ENCODE measurements at regions not wholly inside any gene's neighbourhood (a gene's known extent, or its start where the extent isn't known, plus 50 kb on each side); places are given as distances from the start of the nearest gene placed in this dataset.
"Not testable (repeated sequence)": the region's sequence is repeated elsewhere in the genome, so short reads cannot be mapped to it uniquely, and the experiment has no call there.

- not testable (repeated sequence) for TF ChIP-seq POLR2A (IDR thresholded peaks at IDR 0.05); CTCF (IDR thresholded peaks at IDR 0.05 in 4 of 5, conservative IDR thresholded peaks at IDR 0.05 in 1 of 5)
Measured at GRCh38 chr1:198850966-198851365, 212.1 kb downstream of the PTPRC start.

Measured in gastrocnemius medialis (tissue), 4 donors.